Lung (tissue), 11 donors: ENCODE measurements at regions not wholly inside any gene's neighbourhood (a gene's known extent, or its start where the extent isn't known, plus 50 kb on each side); places are given as distances from the start of the nearest gene placed in this dataset.
"Not testable (repeated sequence)": the region's sequence is repeated elsewhere in the genome, so short reads cannot be mapped to it uniquely, and the experiment has no call there.

ENCODE experiments used
- ATAC-seq: fragments of 200-7000 bp; cut with Tn5 transposase; one replicate; pipeline ENCODE4 v1.9.1; 2020; ENCODE audit warnings: moderate number of reproducible peaks; ENCODE audit not compliant: insufficient read depth, low FRiP score
- DNase-seq, 3 donors: peaks; one replicate each; pipeline ENCODE4 v3.0.0-alpha.2; 2013 to 2017
- H3K27ac ChIP-seq, 2 donors: one replicate each; pipeline ENCODE4 v1.5.1; 2013; ENCODE audit warnings: mild to moderate bottlenecking in 2 of 2, moderate library complexity in 2 of 2, control low read depth in 1 of 2, inconsistent platforms in 1 of 2, low read depth in 1 of 2, low read length in 1 of 2
- H3K27me3 ChIP-seq, 3 donors: one replicate each; pipeline ENCODE4 v1.5.1; 2013; ENCODE audit warnings: low read length in 2 of 3; ENCODE audit not compliant: control insufficient read depth in 3 of 3, insufficient read depth in 3 of 3
- H3K36me3 ChIP-seq, 4 donors: one replicate each; pipeline ENCODE4 v1.5.1; 2013; ENCODE audit warnings: low read length in 4 of 4, mild to moderate bottlenecking in 1 of 4, moderate library complexity in 1 of 4; ENCODE audit not compliant: control insufficient read depth in 4 of 4, insufficient read depth in 4 of 4
- H3K4me1 ChIP-seq, 5 donors: one replicate each; pipeline ENCODE4 v1.5.1; 2013; ENCODE audit warnings: low read length in 5 of 5, mild to moderate bottlenecking in 2 of 5, moderate library complexity in 1 of 5; ENCODE audit not compliant: control insufficient read depth in 5 of 5, insufficient read depth in 5 of 5
- H3K4me3 ChIP-seq: one replicate; pipeline ENCODE4 v1.5.1; 2013; ENCODE audit warnings: mild to moderate bottlenecking, control low read depth, moderate library complexity
- H3K9ac ChIP-seq, 2 donors: one replicate each; pipeline ENCODE4 v1.5.1; 2013; ENCODE audit warnings: low read length in 2 of 2, control low read depth in 1 of 2; ENCODE audit not compliant: insufficient read depth in 1 of 2
- H3K9me3 ChIP-seq, 4 donors: one replicate each; pipeline ENCODE4 v1.5.1; 2013; ENCODE audit warnings: low read length in 3 of 4, mild to moderate bottlenecking in 1 of 4, moderate library complexity in 1 of 4; ENCODE audit not compliant: control insufficient read depth in 4 of 4, insufficient read depth in 3 of 4
- WGBS, 2 donors: extraction: QIAGEN DNeasy Blood & Tissue Kit; methylation state at CpG; one replicate each; pipeline ENCODE4 v1.1.7; 2013; 5-methylcytosine and 5-hydroxymethylcytosine counted together
- TF ChIP-seq, protein P1 (sequence below): IDR thresholded peaks from 2 replicates; pipeline ENCODE4 v1.5.1; 2012; ENCODE audit warnings: mild to moderate bottlenecking; ENCODE audit errors: control extremely low read depth, extremely low read depth
- donor health status: control.
- donor health status: control.
- donor health status: Bipolar disorder and iron deficiency.
- donor health status: healthy.
- donor health status: DM: yes; HTN: yes; CAD: no.

DNA sequence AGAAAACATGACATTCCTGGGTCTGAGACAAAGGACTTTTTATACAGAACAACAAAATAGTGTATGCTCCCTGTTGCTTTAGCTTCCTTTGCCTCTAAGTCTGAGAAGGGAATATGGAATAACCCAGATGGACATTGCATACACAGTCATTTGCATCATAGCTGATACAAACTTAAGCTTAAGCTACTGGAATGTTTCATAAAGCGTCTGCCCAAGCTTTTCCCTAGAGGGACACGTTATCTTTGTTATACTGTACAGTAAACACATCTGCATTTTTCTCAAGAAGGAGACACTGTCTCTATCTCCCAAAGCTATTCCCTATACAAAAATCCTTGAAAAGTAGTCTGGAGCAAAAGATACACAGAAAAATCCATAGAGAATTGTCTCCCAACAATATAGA is 775.0 kb downstream of the DIPK2A start:
- no peak for ATAC-seq
- H3K4me1 ChIP-seq: peaks cover 0 to 10% (median 0%) of the 10 kb centered on the region in 5 donors
- no peaks in the 10 kb centered on the region for H3K36me3 ChIP-seq
- no peaks in the 10 kb centered on the region for H3K9me3 ChIP-seq
- no peak overlapping the region for H3K9ac ChIP-seq
- H3K27ac ChIP-seq: no peak overlapping the region
- DNase-seq: peak in 2 of 3 donors; percentile 27 to 34
- whole genome bisulfite sequencing, 2 donors: 77 to 89% methylated on average over 2 of the region's 2 CpGs
- H3K4me3 ChIP-seq: no peak overlapping the region
- no peaks in the 10 kb centered on the region for H3K27me3 ChIP-seq
- TF ChIP-seq, protein P1, sequence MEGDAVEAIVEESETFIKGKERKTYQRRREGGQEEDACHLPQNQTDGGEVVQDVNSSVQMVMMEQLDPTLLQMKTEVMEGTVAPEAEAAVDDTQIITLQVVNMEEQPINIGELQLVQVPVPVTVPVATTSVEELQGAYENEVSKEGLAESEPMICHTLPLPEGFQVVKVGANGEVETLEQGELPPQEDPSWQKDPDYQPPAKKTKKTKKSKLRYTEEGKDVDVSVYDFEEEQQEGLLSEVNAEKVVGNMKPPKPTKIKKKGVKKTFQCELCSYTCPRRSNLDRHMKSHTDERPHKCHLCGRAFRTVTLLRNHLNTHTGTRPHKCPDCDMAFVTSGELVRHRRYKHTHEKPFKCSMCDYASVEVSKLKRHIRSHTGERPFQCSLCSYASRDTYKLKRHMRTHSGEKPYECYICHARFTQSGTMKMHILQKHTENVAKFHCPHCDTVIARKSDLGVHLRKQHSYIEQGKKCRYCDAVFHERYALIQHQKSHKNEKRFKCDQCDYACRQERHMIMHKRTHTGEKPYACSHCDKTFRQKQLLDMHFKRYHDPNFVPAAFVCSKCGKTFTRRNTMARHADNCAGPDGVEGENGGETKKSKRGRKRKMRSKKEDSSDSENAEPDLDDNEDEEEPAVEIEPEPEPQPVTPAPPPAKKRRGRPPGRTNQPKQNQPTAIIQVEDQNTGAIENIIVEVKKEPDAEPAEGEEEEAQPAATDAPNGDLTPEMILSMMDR: no peak

GRCh38 chr3:144749536-144750253 is 778.1 kb downstream of the DIPK2A start:
- not testable (repeated sequence) for DNase-seq, H3K27me3 ChIP-seq, ATAC-seq, H3K36me3 ChIP-seq, H3K9me3 ChIP-seq, H3K9ac ChIP-seq, H3K27ac ChIP-seq, H3K4me1 ChIP-seq, H3K4me3 ChIP-seq
- 95 to 97% methylated on average over 29 to 38 of the region's 38 CpGs for WGBS, 2 donors

DNA sequence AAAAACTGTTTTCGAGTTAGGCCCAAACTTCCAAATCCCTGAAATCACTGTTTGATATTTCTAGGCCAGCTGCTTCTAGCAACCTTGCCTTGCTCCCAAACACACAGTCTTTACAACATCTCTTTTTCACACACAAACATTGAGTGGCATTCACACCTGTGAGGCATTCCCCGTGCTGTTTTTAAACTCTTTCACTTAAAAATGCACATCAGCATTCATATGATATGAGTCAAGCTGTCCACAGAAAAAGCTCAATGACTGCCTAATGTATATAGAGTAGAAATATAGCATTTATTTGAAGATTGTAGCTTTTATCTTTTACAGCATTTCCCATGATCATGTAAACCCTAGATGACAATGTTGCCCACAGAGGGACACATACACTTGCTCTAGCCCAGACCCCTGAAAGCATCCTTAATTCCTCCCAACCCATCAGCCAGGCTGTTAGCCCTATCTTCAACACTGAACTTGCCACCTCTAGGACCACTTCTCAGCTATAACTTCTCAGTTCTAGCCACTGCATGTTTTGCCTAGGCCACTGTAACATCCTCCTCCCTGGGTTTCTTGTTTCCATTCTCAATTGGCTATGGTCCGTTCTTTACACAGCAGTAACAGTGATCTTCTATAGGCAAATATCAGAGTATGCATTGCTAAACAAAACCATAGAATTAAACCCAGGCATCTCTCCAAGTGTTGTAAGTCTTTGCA is 782.6 kb downstream of the DIPK2A start:
- Histone ChIP-seq H3K4me1 (no peaks in the 10 kb centered on the region), H3K4me3 (no peak overlapping the region), H3K27me3 (no peaks in the 10 kb centered on the region), H3K9me3 (peaks cover 0 to 3% (median 0%) of the 10 kb centered on the region in 4 donors), H3K36me3 (no peaks in the 10 kb centered on the region), H3K9ac (no peak overlapping the region), H3K27ac (no peak overlapping the region)
- DNase-seq (no peak), ATAC-seq (no peak)
- TF ChIP-seq, protein P1: no peak
- WGBS, 2 donors: 83 to 90% methylated on average over 3 of the region's 3 CpGs

DNA sequence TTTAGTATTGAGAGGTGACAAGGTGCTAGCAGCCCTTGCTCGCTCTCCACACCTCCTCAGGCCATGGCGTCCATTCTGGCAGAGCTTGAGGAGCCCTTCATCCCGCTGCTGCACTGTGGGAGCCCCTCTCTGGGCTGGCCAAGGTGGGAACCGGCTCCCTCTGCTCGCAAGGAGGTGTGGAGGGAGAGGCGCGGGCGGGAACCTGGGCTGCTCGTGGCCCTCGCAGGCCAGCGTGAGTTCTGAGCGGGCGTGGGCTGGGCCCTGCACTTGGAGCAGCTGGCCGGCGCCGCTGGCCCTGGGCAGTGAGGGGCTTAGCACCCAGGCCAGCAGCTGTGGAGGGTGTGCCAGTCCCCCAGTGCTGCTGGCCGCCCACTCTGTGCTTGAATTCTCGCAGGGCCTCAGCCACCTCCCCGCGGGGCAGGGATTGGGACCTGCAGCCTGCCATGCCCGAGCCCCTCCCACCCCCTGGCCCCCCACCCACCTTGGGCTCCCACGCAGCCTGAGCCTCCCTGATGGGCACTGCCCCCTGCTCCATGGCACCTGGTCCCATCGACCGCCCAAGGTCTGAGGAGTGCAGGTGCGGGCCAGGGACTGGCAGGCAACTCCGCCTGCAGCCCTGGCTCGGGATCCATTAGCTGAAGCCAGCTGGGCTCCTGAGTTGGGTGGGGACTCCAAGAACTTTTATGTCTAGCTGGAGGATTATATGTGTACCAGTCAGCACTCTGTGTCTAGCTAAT is 785.2 kb downstream of the DIPK2A start:
- TF ChIP-seq, protein P1: no peak
- Histone ChIP-seq H3K4me3 (no peak overlapping the region), H3K27ac (no peak overlapping the region), H3K9ac (no peak overlapping the region), H3K9me3 (peaks cover 0 to 3% (median 0%) of the 10 kb centered on the region in 4 donors), H3K4me1 (no peaks in the 10 kb centered on the region), H3K36me3 (no peaks in the 10 kb centered on the region), H3K27me3 (no peaks in the 10 kb centered on the region)
- ATAC-seq (no peak), DNase-seq (no peak)
- WGBS, 2 donors: 91 to 96% methylated on average over 27 of the region's 27 CpGs
